22Rv1 (cell line): ENCODE measurements at regions not wholly inside any gene's neighbourhood (a gene's known extent, or its start where the extent isn't known, plus 50 kb on each side); places are given as distances from the start of the nearest gene placed in this dataset.

Experiments
- H3K27ac ChIP-seq: fragments of 450-650 bp; 2 replicates; pipeline ENCODE4 v1.5.1; 2017
- ZFX ChIP-seq: fragments of 450-650 bp; IDR thresholded peaks from 2 replicates; pipeline ENCODE4 v1.6.1; 2017; ENCODE audit warnings: antibody characterized with exemption, borderline replicate concordance
- TF ChIP-seq, protein P1 (sequence below): fragments of 450-650 bp; IDR thresholded peaks from 2 replicates; pipeline ENCODE4 v1.5.1; 2017; ENCODE audit warnings: mild to moderate bottlenecking

DNA sequence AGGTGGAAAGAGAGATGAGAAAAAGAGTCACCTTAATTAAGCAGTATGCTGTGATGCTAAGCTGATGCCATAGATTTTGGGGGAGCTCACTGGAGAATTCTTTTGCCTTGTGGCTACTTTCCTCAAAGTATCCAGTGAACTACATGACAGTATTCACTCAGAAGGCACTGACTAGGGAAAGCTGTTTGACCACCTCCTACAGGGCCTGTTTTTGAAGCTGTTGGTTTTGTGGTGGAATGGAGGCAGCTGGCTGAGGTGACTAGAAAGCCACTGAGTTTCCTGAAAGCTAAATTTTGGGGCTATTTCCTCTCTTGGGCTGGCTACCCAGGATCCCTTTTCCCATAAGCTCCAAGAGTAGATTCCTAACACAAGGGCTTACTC is 124.8 kb upstream of the EOLA2 start:
- no peak overlapping the region for H3K27ac ChIP-seq

DNA sequence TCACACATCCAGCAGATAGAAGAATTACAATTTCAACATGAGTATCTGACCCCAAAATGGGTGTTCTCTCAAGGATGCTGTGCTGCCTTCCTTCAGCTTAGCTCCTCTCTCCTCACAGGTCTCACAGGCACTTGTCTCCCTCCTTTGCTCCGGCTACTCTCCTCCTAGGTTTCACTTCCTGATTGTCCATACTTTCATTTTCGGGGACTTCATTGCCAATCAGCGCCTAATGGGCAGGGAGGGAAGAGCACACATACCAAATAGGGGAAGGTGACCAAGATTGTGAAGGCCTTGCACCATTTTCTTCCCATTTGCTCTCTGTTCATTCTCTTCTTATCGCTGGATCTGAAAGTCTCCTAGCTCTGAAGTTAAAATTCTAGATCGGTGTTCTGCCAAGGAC is 125.4 kb upstream of the EOLA2 start:
- TF ChIP-seq, protein P1, sequence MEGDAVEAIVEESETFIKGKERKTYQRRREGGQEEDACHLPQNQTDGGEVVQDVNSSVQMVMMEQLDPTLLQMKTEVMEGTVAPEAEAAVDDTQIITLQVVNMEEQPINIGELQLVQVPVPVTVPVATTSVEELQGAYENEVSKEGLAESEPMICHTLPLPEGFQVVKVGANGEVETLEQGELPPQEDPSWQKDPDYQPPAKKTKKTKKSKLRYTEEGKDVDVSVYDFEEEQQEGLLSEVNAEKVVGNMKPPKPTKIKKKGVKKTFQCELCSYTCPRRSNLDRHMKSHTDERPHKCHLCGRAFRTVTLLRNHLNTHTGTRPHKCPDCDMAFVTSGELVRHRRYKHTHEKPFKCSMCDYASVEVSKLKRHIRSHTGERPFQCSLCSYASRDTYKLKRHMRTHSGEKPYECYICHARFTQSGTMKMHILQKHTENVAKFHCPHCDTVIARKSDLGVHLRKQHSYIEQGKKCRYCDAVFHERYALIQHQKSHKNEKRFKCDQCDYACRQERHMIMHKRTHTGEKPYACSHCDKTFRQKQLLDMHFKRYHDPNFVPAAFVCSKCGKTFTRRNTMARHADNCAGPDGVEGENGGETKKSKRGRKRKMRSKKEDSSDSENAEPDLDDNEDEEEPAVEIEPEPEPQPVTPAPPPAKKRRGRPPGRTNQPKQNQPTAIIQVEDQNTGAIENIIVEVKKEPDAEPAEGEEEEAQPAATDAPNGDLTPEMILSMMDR: no peak
- no peak for TF ChIP-seq ZFX

More for the DNA sequence above, 124.8 kb upstream of the EOLA2 start:
- TF ChIP-seq ZFX: no peak
- TF ChIP-seq, protein P1: no peak

DNA sequence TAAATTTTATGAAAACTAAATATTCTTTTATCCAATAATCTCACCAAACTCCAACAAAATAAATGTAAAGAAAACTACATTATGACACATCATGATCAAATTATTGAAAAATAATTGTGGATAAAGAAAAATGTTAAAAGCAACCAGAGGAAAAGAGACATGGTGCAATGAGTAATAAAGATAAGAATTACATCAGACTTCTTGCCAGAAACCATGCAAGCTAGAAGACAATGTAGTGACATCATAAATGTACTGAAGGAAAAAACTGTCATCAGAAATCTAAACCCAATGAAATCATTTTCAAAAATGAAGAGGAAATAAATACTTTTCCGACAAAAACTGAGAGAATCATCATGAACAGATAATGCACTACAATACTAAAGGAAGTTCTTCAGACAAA is 135.9 kb upstream of the EOLA2 start:
- TF ChIP-seq, protein P1: no peak
- no peak for TF ChIP-seq ZFX
- no peak overlapping the region for H3K27ac ChIP-seq

More for the DNA sequence above, 125.4 kb upstream of the EOLA2 start:
- no peak overlapping the region for H3K27ac ChIP-seq

DNA sequence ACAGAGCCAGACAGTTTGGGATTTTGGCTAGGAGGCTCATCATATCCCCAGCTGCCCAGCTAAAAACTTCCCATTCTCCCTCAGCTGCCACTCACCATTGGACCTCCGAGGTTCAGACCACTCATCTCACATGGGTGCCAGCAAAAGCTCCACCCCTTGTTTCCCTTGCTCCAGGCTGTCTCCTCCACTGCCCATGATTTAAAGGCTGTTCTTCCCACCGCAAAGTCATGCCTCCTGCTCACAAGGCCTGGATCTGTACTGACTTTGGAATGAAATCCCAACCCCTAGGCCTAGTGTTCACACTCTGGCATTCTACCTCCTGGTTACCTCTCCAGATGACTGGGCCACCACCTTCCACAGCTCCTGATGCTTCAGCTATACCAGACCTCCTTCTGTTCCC is 142.2 kb upstream of the EOLA2 start:
- no peak overlapping the region for H3K27ac ChIP-seq
- TF ChIP-seq ZFX: no peak
- TF ChIP-seq, protein P1: no peak

DNA sequence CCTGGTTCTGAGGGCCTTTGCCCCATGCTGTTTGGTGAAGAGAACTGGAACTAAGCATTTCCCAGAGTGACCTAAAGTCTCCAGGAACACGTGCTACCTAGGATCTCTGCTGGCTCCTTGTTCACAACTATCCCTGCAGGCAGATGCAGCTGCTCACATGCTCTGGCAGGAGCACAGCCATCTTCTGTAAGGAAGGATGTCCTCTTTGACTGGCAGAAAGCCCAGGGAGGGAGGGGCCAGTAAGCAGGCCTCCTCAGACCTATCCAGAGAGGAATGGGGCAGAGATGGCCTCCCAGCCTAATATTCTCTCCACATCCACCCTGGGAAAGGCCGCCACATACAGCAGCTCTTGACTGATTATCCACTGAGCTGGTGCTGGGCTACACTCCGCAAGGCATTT is 142.8 kb upstream of the EOLA2 start:
- no peak overlapping the region for H3K27ac ChIP-seq
- no peak for TF ChIP-seq ZFX
- TF ChIP-seq, protein P1: no peak

DNA sequence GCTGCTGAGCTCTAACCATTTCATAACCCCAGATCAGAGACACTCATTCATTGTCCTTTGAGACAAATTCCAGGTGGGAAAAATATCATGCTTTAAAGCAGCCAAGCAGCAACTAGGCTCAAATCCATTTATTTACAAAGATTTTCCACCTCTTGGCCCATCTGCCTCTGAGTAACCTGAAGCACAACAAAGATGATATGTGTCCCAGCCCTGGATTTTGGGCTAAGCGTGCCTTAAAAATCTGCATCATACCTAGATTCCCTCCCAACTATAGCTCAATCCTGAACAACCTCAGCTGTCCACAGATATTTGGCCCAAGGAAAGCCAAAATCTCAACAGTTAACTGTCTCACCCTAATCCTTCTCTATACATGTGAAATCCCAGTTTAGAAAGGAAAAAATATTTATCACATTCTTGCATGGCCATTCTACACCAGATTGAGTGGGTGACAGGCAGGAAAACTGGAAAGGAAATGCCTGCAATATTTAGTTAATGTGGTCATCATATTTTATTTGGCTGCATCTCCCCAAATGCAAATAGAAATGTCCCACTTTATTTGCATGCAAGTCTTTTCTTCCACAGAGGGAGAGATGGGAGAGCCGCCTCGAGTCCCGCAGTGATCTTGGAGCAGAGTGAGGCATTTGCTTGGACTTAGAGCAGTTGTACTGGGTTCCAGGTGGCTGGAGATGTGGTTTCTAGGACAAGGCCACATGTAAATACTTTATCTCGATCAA is 146.4 kb upstream of the EOLA2 start:
- peak overlapping the region; percentile 53 for H3K27ac ChIP-seq
- no peak for TF ChIP-seq ZFX
- TF ChIP-seq, protein P1: no peak

DNA sequence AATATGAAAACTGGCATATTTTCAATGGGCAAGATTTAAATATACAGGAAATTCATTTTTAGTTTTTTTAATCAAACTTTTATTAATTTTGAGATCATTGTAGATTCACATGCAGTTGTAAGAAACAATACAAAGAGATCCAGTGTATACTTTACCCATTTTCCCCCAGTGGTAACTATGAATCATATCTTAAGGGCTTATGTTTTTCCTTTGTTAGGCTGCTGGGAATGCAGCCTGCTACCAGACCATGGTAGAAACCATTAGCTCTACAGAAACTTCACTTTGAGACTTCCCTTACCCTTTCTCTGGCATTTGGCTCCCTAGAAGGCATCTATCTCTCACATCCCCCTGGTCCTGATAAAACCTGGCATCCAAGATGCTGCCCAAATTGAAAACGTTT is 147.6 kb upstream of the EOLA2 start:
- H3K27ac ChIP-seq: no peak overlapping the region
- no peak for TF ChIP-seq ZFX
- TF ChIP-seq, protein P1: no peak
